ENCODE measurements at regions not wholly inside any gene's neighbourhood (a gene's known extent, or its start where the extent isn't known, plus 50 kb on each side); places are given as distances from the start of the nearest gene placed in this dataset.

GRCh38 chrX:42976746-42977366 is 198.9 kb upstream of the PPP1R2C start:
- Histone ChIP-seq H3K79me2 (ENCODE audit: insufficient read depth, low read length) (no peaks in the 10 kb centered on the region), H3K9me3 (ENCODE audit: insufficient read depth, low read length, severe bottlenecking) (peaks cover 4% of the 10 kb centered on the region), H4K20me1 (ENCODE audit: insufficient read depth, low read length) (no peaks in the 10 kb centered on the region), H3K27ac (ENCODE audit: low read length) (peak overlapping the region; percentile 56), H3K27me3 (ENCODE audit: insufficient read depth, low read length, poor library complexity) (no peaks in the 10 kb centered on the region), H3K9ac (ENCODE audit: low read depth, low read length) (peak overlapping the region; percentile 9; the same call in 1 of the 2 replicates), H3K4me3 (ENCODE audit: low read depth in 1 of 2, low read length in 2 of 2) (no peak overlapping the region), H2AFZ (ENCODE audit: low read depth, low read length) (peak overlapping the region; percentile 29; the same call in 1 of the 2 replicates), H3K4me2 (ENCODE audit: insufficient read depth, low read length) (no peak overlapping the region), H3K36me3 (ENCODE audit: insufficient read depth, low read length) (no peaks in the 10 kb centered on the region), H3K4me1 (ENCODE audit: insufficient read depth, low read length) (peaks cover 31% of the 10 kb centered on the region)
- TF ChIP-seq EZH2 (IDR thresholded peaks at IDR 0.05; ENCODE audit: borderline replicate concordance, low read depth, low read length, severe bottlenecking) (no peak), CTCF (IDR thresholded peaks at IDR 0.05; ENCODE audit: borderline replicate concordance, extremely low read depth, low read length, poor library complexity, severe bottlenecking) (peak; percentile 42)
- ATAC-seq (ENCODE audit: insufficient read depth, low read depth), result peak; percentile 69
- DNase-seq, result peak; percentile 44

- Histone ChIP-seq H3K4me1 (ENCODE audit: insufficient read depth, low read length) (peaks cover 31% of the 10 kb centered on the region), H3K4me3 (ENCODE audit: low read depth in 1 of 2, low read length in 2 of 2) (no peak overlapping the region), H3K9ac (ENCODE audit: low read depth, low read length) (no peak overlapping the region), H2AFZ (ENCODE audit: low read depth, low read length) (no peak overlapping the region; the same call in 1 of the 2 replicates), H4K20me1 (ENCODE audit: insufficient read depth, low read length) (no peaks in the 10 kb centered on the region), H3K9me3 (ENCODE audit: insufficient read depth, low read length, severe bottlenecking) (peaks cover 4% of the 10 kb centered on the region), H3K36me3 (ENCODE audit: insufficient read depth, low read length) (no peaks in the 10 kb centered on the region), H3K27me3 (ENCODE audit: insufficient read depth, low read length, poor library complexity) (no peaks in the 10 kb centered on the region), H3K79me2 (ENCODE audit: insufficient read depth, low read length) (no peaks in the 10 kb centered on the region), H3K4me2 (ENCODE audit: insufficient read depth, low read length) (no peak overlapping the region), H3K27ac (ENCODE audit: low read length) (no peak overlapping the region)
- no peak for TF ChIP-seq EZH2 (IDR thresholded peaks at IDR 0.05; ENCODE audit: borderline replicate concordance, low read depth, low read length, severe bottlenecking)
- TF ChIP-seq CTCF (IDR thresholded peaks at IDR 0.05; ENCODE audit: borderline replicate concordance, extremely low read depth, low read length, poor library complexity, severe bottlenecking), result no peak
- no peak for DNase-seq
- ATAC-seq (ENCODE audit: insufficient read depth, low read depth), result no peak
Measured at GRCh38 chrX:42978655-42979379, 200.9 kb upstream of the PPP1R2C start.

GRCh38 chrX:42988700-42989099 is 210.7 kb upstream of the PPP1R2C start:
- Histone ChIP-seq H3K4me3 (ENCODE audit: low read depth in 1 of 2, low read length in 2 of 2) (no peak overlapping the region), H3K36me3 (ENCODE audit: insufficient read depth, low read length) (no peaks in the 10 kb centered on the region), H2AFZ (ENCODE audit: low read depth, low read length) (no peak overlapping the region), H3K4me1 (ENCODE audit: insufficient read depth, low read length) (no peaks in the 10 kb centered on the region), H3K27me3 (ENCODE audit: insufficient read depth, low read length, poor library complexity) (no peaks in the 10 kb centered on the region), H4K20me1 (ENCODE audit: insufficient read depth, low read length) (no peaks in the 10 kb centered on the region), H3K79me2 (ENCODE audit: insufficient read depth, low read length) (no peaks in the 10 kb centered on the region), H3K9me3 (ENCODE audit: insufficient read depth, low read length, severe bottlenecking) (no peaks in the 10 kb centered on the region), H3K4me2 (ENCODE audit: insufficient read depth, low read length) (no peak overlapping the region), H3K9ac (ENCODE audit: low read depth, low read length) (no peak overlapping the region), H3K27ac (ENCODE audit: low read length) (no peak overlapping the region)
- TF ChIP-seq EZH2 (IDR thresholded peaks at IDR 0.05; ENCODE audit: borderline replicate concordance, low read depth, low read length, severe bottlenecking) (no peak), CTCF (IDR thresholded peaks at IDR 0.05; ENCODE audit: borderline replicate concordance, extremely low read depth, low read length, poor library complexity, severe bottlenecking) (no peak)
- DNase-seq, result no peak
- no peak for ATAC-seq (ENCODE audit: insufficient read depth, low read depth)
